Stromal cell of bone marrow (primary cell): ENCODE measurements at regions not wholly inside any gene's neighbourhood (a gene's known extent, or its start where the extent isn't known, plus 50 kb on each side); places are given as distances from the start of the nearest gene placed in this dataset.

Experiments
- DNase-seq: peaks from one replicate; pipeline ENCODE4 v3.0.0-alpha.2; 2012; ENCODE audit warnings: low read depth

DNA sequence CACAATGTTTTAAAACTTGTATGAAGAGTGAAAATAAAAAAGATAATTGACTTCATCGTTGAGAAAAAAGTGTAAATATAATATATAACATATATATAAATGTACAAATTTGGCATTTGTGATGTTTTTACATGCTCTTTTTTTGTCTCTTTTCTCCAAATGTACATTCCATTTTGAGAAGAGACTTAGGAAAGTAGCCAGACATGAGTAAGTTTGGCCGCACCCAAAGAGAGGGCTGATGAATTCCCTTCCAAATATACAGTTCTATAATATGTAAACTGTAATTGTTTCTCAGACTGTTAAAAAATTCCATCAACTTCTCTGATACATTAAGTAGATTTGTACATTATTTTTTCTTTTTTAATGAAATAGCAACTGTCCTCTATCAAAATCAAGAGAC lies 193.2 kb upstream of the MAP3K1 start:
- DNase-seq, result no peak

DNA sequence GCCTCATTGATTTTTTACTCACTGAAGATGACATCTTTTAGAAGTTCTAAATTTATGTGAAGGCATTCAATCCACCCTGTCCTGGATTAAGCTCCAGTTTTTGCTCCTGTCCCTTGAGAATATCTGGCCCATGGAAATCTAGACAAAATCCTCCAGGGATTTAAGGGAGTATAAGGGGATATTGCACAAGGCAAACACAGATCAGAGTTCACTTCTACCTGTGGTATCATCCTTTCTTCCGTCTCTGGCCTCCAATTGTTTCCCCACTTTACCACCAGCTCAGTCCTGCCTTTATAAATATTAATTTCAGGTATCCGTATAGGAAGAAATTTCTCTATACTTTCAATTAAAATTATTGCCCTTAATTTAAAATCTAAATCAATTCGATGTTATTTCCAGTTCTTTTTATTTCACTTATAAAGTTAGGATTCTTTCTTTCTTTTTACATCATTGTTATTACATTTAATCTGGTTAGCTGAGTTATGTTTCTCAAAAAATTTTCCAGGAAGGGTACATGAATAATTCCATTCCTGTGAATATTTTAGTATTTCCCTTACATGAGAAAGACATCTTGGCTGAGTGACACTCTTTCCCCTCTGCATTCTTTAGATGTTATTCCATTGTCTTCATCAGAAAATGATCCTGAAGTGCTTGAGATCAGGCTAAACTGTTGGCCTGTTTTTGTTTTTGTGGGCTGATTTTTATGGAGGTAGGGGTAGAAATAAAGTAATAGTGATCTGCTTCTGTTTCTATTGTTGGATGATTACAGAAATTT lies 194.3 kb upstream of the MAP3K1 start:
- DNase-seq, result peak; percentile 15

DNA sequence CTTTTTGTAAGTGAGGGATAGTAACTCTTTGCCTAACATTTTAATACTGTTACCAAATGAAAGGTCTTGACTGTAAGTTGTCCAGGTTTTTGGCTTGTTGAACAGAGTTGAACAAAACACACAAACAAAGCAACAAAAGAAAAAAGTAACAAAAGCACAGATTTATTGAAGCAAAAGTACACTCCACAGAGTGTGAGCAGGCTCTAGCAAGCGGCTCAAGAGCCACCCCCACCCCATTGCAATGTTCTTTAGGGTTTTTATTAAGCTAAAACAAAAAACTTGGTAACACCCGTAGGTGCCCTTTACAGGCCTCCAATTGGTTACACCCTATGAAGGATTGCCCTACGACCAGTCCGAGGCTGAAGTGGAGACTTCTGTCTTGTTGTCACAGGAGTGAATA lies 197.4 kb upstream of the MAP3K1 start:
- no peak for DNase-seq

DNA sequence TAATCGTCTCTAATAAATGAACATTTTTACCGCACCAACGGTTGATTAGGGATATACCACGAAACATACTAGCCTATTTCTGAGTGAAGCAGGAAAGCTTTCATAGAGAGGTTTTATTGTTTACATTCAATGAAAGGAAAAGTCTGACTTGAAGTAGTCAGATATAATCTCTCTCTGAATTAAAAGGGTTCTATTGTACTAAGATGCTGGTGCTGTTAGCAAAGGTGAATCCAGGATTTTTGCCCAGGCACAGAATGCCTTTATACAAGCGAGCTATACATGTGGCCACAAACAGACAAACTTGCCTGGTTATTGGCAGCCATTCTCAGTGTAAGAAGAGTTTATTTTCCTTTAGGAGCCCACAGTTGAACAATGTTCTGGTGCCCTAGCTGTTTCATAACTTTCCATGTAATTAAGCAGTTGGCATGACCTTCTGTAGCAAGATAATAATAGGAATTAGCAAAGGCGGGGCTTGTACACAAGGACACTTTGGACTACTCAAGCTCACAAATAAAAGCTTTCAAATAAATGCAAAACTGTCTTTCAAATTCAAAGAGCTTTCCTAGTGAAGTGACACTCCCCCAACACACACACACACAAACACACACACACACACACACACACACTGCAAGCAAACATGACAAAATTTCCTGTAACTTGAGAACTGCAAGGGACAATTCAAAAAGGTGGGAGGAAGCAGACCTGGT lies 198.7 kb upstream of the MAP3K1 start:
- no peak for DNase-seq

DNA sequence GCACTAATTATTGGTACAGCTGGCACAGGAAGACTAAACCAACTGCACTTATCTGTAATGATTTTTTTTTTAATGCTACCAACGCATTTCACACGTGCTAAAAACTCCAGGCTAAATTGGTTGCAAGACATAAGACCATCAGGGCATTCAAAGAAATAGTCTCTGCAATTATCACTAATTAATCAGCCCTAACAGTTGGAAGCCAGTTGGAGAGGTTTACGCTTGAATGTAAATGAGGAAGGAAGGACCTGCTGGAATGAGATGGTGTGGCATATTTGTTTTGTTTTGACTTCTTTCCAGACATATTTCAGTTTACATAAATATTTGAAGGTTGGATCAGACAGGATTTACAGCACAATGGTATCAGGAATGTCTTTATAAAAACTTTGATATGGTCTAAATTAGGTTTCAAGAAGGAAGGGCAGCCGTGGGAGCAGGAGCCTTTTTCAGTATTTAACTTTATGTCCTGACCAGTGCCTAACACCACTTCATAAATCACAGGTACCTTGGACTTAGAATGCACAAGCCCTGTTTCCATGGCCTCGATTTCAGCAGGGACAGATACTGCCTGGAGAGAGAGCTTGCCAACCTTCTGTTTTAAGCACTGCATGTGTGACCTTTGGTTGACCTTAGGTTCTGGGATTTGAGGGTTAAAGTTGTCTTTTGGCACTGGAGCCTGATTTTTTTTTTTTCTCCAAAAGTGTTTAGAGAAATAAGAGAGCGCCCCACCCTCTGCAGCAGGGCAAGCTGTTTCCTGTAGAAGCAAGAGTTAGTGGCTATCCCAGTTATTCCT lies 199.8 kb upstream of the MAP3K1 start:
- DNase-seq, result no peak

DNA sequence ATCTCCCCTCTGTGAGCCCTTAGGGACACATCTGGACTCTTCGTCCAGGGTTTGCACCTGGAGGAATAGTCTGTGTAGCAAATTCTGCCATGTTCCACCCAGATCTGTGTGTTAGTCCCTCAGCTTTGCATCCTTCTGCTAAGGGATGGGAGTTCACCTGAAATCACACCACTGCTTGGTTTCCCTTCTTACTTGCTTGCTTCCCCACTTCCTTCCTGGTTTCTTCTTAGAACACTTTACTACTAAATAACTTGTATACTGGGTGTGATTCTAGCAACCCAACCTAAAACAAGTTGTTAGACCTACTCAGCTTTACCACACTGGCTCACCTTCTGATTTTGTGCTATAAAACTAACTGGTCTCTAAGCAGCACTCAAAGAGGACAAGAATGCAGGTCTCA lies 202.6 kb upstream of the MAP3K1 start:
- no peak for DNase-seq

DNA sequence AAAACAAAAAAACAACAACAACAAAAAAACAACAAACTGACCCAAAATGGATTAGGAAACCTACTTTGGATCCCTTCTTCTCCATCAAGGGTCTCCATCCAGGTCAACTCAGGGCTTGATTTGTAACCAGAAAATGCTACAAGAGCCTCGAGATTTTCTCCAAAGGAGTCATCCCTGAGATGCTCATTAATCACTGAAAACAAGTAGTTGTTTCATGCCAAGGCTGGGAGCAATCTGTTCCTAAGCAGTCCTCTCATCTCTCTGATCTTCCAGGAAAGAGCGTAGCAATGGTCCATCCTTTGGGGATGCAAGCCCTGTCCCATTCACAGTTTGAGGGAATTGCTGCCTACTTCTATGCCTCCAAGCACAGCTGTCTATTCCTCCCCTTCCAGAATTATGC lies 203.0 kb upstream of the MAP3K1 start:
- no peak for DNase-seq

DNA sequence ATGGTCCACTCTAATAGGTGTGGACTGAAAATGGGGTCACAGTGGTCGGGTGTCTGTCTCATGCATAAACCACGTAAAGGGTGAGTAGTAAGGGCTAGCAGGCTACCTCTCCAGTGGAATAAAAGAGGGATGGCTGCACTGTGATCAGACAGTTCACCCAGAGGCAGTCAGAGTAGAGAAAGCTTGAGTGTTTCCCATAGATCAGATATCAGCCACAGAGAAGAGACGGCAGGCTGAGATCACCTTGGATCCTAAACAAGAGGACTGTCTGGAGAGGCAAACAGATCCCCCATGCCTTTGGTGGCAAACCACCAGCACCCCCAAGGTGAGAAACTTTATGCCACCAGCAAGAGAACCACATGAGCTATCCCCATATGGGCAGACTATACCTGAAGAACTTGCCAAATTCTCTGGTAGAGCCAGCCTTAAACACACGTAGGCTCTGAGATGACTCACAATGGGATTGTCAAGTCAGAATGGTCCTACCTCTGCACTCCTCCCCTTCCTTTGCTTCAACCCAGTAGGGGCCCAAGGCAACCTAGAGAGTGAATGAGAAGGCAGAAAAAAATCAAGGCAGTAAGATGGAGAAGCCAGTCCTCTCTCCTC lies 205.2 kb upstream of the MAP3K1 start:
- no peak for DNase-seq

DNA sequence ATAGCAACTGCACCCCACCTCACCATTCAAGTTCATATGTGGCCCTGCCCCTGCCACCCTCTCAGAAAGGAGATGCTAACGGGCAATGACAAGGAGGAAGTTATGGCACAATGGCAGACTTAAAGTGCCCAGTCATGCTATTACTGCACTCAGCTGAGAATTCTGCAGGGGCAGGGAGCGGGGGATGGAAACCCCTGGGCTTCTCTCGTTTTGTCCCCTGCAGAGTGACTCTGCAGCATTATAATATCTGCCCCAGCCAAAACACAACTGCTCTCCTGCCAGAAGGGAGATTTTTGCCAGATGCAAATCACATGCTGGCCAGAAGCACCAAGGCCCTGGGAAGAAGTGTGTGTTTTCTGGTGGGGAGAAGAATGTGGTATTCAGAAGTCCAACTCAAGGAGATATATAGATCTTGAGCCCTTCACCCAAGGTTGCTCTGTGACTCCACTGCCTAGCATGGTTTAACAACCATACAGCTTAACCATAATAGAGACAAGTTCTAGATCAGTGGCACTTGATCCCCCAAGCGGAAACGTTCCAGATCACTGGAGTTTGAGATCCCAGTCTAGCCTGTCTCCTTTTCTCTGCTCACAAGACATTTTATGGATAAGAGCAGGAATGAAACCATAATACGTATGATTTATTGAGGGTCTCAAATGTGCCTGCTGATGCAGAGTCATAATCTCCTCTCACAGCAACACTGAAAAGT lies 207.0 kb upstream of the MAP3K1 start:
- no peak for DNase-seq

DNA sequence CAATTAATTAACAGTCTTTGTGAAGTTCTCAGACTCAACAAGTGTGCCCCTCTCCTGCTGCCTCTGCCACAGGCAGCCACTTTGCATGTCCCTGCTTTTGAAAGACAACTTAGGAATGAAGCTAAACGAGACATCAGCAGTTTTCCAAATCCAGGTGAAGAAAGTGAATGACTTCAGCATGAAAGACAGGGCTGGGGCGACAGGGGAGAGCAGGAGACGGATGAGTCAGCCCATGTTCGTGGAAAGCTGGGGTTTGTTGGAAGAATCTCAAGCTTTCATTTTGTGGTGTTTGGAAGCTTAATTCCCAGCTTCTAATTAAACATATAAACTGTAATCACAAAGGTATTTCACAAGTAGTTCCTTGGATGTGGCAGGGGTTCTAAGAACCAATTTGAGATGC lies 207.8 kb upstream of the MAP3K1 start:
- DNase-seq, result no peak

DNA sequence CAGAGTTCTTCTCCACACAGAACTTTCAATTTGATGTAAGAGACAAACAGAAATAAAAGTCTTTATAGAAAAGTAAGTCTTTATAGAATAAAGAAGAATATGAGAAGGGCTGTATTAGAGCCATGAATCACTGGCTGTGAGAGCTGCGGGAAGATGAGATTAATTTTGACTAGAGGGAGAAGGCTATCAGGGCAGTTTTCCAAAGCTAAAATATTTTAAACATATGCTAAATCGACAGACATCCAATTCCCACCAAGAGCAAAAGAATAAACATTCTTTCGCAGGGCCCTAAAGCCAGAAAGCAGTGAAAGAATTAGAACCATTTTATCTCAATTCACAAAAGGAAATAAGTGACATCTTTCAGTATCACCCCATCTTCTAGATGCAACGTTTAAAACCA lies 208.3 kb upstream of the MAP3K1 start:
- no peak for DNase-seq

DNA sequence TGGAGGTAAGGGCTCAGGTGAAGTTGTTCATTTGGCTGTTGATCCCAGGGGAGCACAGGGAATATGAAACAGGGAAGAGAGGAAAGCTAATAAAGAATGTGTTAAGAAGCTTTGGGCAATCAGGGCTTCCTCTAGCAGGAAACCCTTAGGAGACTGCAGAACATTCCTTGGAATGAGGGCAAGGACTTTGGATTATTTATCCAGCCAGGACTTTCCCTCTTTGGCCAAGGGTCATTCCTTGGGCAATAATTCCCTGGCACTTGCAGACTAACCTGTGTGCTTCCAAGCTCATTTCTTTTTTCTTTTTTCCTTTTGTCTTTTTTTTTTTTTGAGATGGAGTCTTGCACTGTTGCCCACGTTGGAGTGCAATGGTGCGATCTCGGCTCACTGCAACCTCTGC lies 209.2 kb upstream of the MAP3K1 start:
- DNase-seq, result no peak

DNA sequence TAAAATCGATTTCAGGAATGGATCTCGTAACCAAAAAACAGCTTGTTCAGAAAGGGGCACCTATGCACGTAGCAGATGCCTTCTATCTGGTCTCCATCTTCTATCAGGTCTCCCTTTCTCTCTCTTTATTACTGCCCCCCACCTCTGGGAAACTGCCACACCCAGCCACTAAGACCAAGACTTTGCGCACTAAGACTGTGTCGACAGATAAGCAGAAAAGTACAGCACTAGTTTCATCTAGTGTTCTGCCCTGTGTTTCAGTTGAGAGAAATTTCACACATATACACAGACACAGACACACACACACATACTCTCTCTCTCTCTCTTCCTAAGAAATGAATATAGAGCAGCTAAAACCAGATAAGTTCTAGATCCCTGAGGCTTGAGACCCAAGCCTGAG lies 210.1 kb upstream of the MAP3K1 start:
- no peak for DNase-seq

DNA sequence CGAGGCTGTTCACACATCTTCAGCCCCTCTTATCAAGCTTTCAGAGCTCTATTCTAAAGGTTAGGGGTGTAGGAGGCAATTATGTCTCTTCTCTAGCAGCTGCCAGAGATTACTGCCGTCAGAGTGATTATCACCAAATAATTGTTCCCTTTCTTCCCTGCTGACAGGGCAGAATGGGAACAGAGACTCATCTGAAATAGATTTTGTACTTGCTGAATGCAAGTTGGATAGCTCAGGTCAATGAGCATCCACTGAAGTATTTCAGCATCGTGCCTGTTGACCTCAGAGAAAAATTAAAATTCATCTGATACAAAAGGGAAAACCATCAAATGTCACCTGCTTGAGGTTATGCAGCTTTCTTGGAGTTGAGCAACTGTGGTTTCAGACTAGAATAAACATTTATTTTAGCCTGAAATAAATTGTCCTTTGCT lies 213.7 kb upstream of the MAP3K1 start:
- DNase-seq, result no peak

DNA sequence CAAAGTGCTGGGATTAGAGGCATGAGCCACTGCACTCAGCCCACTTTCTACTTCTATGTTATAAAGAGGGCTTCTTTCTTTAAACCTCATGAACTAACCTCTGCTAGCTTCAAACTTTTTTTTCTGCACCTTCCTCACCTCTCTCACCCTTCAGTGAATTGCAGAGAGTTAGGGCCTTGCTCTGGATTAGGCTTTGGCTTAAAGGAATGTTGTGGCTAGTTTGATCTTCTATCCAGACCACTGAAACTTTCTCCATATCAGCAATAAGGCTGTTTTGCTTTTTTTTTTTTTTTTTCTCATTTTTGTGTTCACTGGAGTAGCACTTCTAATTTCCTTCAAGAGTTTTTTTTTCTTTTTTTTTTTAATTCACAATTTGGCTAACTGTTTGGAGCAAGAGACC lies 216.4 kb upstream of the MAP3K1 start:
- no peak for DNase-seq

DNA sequence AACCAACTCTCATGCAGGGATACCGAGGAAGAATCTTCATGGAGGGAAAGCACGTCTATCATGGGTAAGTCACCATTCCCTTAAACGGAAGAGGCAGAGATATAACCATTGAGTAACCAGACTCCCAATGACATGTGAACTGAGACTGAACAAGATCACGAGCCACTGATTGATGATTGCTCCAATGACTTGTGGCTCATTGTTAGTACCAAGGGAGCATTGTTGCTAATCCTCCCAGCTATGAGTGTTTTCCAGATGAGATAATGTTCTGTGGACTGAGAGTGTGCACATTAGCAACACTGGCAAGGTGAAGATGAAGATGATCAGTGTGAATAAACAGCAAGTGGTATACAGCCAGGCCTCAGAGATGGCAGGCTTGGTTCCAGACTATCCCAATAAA lies 219.2 kb upstream of the MAP3K1 start:
- DNase-seq, result no peak

DNA sequence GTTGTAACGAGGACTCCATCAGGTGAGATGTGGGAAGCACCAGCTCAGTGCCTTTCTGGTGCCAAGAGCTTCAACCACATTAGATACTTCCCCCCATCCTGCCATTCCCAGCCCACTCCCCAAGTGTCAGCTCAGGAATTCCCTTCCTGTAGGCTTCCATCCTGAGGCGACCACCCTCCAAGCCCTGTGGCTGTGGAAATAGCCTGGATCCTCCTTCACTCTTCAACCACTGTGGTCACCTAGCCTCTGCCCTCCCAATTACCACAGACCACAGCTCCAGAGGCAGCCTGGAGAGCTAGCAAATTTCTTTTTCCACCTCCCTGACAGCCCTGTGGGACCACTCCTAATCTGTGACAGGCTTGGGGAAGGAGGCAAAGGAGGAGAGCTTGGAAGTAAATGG lies 219.8 kb upstream of the MAP3K1 start:
- no peak for DNase-seq

DNA sequence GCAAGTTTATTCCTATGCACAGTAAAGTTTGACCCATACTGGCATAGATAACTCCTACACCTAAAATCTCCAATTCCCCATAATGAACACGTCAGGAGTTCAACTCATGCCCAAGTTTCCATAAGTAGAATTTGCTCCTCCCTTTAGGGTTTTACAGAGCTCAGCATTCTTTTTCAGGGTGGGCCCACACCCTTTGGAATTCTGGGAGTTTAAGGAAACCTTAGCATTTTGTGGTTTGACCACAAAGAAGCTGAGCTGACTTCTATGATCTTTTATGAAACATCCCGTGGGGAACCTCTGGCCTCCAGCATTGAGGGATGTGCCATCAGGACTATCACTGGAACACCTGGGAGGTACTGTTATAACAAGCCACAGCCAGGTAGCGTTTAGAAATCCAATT lies 220.6 kb upstream of the MAP3K1 start:
- DNase-seq, result no peak

DNA sequence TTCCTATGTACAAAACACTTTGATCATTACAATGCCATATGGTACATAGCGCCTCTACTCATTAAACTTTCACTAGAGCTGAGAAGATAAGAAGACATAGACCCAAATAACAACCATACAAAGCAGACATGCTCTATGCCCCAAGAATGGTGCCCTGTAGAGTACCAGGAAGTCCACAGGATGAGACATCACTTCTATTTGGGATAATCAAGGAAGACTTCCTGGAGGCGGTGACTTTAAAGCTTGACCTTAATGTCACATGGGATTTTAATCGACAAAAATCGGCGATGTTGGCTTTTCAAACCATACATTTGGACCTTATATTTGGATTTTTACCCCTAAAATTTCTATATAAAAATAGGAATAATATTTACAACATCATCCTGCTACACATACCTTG lies 224.3 kb upstream of the MAP3K1 start:
- no peak for DNase-seq

DNA sequence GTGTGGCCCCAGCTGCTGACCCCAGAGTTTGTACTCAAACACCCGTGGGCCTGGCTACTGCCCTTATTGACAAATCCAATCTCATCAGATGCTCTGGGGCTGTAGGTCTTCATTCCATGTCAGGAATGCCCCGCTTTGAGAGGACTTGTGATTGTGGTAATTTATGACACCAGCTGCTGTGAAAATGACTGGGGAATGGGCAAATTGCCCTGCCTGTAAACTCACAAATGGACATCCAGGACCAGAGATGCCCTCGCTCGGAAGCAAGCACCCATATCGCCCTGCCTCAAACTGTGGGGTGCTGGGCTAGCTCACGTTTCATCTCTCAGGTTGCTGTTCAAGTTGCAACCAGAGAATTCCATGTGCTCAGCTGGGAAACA lies 225.9 kb upstream of the MAP3K1 start:
- no peak for DNase-seq

DNA sequence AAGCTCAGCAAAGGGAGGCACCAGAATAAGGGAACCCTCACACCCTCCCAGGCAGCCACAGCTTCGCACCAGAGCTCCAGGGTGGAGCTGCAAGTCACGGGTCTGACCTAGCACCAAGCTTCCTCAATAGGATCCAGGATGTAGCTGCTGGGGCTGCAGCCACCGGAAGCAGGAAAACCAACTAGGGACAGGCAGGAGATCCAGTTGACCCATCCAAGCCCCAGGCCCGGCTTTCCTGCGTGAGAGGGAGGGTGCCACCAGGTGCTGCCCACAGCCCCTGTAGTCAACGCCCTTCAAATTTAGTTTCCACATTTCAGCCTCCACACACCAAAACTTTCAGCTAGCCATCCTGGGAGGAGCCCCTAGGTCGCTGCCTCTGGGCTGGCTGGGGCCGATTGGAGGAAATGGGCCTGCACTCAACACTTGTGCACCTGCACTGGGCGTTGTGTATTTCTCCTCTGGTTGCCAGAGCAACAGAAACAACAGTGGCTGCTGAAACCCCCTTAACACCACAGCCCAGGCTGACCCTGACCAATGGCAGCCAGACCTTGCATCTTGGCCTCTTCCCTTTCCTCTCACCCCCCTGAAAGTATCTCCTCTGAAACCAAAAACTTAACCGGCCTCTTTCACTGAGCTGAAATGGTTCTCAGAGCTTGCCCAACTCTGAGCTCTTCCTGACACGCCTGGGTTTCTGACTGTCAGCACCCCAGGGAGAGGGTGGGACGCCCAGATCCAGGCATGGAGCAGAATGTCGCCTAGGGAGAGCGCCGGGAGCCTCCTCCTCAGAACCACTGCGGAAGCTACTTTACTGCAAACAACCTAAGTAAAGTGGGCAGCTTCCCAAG lies 226.5 kb upstream of the MAP3K1 start:
- DNase-seq, result peak; percentile 9
